GM21529 (cell line): ENCODE measurements at regions not wholly inside any gene's neighbourhood (a gene's known extent, or its start where the extent isn't known, plus 50 kb on each side); places are given as distances from the start of the nearest gene placed in this dataset.
"Not testable (repeated sequence)": the region's sequence is repeated elsewhere in the genome, so short reads cannot be mapped to it uniquely, and the experiment has no call there.

Source experiments
- ATAC-seq: cut with Tn5 transposase; IDR thresholded peaks from one replicate; pipeline ENCODE4 v1.9.1; 2021; ENCODE audit not compliant: unreplicated experiment

DNA sequence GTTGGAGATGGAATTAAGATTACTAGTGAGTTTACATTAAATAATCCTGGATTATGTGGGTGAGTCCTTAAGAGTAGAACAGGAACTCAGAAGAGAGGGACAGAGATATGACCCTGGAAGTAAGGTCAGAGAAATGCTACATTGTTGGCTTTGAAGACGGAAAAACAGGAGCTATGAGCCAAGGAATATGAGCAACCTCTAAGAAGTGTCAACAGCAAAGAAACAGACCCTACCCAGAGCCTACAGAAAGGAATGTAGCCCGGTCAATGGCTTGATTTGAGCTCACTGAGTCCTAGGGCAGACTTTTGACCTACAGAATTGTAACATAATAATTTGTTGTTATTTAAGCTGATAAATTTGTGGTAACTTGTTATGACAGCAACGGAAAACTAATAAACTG is 304.9 kb downstream of the IPMK start:
- ATAC-seq: no peak

DNA sequence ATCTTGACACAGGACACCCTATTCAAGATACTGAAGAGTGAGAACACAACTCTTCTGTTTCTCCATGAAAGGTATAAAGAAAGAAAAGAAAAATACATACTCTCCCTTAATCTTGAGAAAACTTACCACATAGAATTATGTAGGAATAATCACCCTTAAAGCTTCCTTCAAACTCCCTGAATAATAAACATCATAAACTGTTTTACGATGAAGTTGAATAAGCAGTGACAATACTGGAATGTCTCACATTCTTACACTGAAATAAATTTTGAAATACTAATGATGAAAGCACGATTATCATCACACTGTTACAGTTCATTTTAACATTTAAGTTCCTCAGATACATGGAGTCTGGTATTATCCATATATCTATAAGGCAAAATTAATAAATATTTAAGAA is 306.2 kb downstream of the IPMK start:
- no peak for ATAC-seq

DNA sequence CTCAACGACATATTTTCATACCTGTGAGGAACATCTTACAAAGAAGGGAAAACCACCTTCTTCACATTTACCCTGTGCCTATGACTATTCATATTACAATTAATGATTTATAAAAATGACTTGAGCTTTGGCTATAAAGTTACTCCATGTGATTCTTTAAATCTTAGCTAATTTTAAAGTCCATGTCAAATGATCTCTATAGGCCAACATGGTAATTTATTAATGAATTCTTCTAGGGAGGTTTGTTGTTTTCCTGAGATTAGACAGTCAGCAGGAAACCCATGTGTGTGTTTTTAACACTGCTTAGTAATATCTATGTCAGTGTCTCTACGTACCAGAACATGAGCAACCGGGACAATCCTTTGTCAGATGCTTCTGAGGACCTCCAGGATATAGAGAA is 307.3 kb downstream of the IPMK start:
- no peak for ATAC-seq

DNA sequence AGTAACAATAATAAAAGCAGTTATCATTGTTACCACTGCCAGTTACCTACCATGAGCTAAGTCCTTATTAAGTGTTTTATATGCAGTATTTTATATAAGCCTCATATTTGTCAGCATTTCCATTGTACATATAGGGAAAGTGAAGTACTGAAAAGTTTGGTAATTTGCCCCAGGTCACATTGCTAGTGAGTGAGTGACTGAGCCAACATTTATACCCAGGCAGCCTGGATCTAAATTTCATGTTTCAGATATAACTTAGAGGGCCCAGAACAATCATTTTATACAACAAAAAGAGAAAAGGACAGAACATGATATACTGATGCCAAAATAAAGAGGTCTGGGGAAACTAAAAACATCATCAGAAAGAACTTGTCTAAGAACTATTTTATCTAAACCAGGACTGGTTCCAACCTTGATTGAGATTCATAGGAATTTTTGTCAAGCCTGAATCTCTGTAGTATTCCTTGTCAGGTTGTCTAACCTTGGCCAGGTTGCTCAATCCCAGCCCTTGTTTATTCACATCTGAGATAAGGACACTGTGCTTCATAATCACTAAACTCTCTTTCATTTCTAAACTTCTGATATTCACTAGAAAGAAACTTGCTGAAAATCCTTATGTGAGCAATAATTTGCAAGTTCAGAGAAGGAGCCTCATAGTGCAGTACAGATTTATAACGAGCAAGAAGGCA is 308.2 kb downstream of the IPMK start:
- ATAC-seq: no peak

DNA sequence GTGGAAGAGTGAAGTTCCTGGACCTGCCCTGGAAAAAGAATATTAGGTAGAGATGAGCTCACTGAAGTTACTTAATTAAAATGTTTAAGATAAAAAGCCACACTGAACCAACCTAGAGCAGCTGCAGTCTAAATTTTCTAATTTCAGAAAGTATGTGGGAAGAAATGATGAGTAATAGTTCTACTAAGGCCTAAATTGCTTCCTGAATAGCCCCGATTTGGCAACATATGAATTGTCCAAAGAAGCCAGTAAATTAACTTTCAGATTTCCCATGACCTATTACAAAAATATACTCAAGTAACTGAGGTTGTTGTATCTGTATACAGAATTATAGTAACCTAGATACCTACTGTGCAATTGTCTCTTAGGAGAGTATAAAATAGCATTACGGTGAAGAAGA is 312.6 kb downstream of the IPMK start:
- no peak for ATAC-seq

DNA sequence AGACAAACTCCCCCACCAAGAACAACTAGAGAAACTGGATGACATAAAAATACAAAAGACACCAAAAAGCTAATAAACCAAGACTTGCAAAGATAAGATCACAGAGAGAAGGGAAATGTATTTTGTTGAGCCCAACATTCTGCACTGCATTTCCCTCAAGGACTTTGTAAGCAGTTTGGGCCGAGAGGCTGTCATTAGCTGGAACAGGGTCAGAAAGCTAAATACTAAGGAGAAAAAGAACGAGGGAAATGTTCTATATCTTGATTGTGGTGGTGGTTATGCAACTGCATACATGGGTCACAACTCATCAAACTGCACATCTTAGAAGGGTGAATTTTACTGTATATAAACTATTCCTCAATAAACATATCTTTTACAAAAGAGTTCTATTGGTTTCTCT is 315.0 kb downstream of the IPMK start:
- no peak for ATAC-seq

DNA sequence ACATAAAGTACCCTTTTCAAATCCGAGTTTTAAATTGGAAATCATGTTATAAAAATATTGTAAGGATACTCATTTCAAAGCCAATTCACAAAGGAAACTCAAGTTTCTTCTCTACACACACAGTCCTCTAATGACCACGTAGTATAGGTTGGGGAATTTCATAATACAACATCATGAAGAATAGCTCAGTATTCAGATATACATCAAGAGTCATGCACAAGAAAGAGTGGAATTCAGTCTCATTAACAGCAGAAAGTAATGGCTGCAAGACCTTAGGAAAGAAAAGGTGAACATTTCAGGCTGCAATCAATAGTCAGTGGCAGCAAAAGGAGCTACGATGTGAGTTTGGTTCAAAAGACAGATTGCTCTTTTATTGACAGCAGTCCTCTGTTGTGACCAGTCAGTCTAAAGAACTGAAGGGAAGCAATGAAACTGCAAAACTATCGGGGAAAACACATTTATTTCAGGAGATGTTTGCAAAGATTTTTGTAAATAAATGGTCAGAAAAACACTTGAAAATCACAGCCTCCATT is 317.2 kb downstream of the IPMK start:
- no peak for ATAC-seq

DNA sequence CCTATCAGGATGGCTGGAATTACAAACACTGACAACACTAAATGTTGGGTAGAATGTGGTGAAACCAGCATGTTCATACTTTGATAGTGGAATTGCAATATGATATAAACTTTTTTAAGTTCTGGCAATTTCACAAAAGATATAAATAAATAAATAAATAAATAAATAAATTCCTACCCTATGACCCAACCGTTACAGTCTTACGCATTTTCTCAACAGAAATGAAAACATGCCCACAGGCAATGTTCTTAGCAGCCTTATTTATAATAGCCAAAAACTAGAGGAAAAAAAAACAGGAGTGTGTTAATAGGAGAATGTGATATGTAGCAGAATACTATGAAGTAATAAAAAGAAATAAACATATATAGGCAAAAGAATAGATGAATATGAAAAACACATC is 318.9 kb downstream of the IPMK start:
- ATAC-seq: no peak

DNA sequence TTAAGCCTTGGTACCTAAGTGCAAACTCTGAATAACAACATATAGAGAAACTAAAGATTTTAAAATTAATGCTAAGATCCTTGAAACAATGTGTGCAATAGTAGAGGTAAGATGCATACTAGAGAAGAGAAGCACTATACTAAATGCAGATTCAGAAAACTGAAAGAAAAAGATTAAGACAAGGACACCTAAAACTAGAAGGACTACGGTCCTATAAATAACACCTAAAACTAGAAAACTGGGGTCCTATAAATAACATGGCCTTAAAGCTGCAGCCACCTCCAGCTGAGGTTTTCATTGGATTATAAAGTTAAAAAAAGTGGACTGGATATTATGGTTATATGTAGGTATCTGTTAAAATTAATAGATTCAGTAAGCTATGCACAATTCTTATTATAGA is 320.9 kb downstream of the IPMK start:
- ATAC-seq: no peak

DNA sequence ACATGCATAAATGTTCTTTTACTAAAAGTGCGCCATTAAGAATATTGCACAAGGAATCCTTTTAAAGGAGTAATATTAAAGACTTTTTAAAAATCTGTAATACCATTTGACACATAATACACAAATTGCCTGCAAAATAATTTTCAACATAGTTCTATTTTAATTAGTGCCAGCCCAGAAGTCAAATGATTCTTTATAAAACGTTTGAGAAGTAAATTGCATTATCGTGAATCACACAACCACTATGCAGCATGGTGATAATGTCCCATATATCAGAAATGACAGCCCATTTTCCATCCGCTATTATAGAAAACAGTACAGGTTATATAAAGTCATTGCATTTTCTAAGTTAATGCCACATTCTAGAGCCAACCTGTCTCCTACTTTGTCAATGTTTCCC is 324.0 kb downstream of the IPMK start:
- no peak for ATAC-seq

DNA sequence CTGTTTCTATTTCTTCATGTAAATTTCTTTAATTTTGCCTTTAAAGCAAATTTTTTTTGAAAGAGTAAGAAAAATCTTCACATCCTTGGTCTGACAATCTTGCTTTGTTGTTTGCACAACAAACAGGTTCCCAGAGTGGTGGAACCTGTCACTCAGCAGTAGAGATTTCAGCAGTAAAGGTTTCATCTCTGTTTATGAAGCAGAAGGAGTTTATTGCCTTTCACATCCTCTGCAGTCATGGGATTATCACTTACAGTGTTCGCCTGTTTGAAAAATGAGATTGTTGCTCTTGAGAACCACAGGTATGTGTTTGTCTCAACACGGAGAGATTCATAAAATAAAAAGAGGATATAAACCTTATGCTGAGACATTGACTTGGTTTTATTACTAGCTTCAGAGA is 342.6 kb downstream of the IPMK start:
- no peak for ATAC-seq

DNA sequence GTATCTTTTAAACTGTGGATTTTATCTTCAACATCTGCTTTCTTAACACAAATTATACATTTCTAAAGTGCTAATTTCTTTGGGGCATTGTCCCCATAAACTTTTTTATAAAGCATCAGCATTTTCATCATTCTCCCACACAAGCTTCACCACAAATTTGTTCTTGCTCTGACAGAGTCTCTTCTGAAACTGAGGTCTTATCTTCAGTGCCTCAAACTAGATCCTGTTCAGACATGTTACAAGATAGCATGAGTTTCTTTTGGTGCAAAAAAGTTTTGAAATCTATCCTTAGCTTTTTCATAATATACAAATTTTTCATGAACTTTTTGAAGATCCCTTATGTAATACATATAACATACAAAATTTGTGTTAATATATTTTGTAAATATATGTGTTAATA is 346.6 kb downstream of the IPMK start:
- ATAC-seq: no peak

DNA sequence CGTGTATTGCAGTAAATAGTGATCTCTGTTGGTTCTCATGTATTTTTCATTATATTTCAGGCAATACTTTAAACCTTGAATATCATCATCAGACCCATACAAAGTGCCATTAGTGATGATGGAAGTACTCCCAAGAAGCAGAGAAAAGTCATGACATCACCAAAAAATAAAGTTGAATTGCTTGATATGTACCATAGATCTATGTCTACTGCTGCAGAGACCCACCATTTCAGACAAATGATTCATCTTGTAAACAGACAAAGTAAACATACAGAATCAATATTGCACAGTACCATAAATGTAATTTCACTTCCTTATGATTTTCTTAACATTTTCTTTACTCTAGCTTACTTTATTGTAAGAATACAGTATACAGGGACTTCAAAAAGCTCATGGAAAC is 347.8 kb downstream of the IPMK start:
- ATAC-seq: no peak

DNA sequence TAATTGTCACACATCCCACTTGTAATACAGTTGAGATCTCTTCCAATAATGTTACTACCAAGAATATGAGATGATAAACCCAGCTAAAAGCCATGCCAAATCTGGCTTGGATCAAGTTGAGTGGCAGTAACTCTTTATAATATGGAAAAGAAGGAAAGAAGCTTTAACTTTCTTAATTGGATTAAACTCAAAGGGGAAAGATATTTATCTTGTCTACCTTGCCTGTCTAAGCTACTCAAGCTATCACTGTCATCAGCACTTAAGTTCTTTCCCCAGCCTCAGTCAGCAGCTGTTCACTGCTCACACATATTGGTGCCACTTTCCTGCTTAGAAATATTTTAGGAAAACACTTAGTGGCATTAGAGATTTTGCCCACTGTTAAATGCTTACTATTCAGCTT is 350.7 kb downstream of the IPMK start:
- no peak for ATAC-seq

DNA sequence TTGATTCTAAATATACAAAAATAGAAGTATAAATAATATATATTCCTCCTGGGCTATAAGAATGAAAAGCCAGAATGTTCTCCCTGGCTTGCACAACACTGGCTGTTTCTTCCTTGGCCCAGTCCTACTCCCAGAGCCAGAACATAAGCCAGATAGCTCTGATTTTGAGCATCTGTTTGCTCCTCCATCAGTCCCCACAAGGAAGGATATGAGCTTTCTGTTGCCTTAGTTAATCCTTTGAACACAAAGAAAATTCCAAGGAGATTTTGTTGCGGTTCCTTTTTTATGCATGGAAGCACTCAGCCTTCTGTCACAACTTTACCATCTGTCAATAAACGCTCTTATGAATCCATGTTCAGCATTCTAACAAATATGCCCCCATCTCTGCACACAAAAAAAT is 361.8 kb downstream of the IPMK start:
- ATAC-seq: no peak

DNA sequence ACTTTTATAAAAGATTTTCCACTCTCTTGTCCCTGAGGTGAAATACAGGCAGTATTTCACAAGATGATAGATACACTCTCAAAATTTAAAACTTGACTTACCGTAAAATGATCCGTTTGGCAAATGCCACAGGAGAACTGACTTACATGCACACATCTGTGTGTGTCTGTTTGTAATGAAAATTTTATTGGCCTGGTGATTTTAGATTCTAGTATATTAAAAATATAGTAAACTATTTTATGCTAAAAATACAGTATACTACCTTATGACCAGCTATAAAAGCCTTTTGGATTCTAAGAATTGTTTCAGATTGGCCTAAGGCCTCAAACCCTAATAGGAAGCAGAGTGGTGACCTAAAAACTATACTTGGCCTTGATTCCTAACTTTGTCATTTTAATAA is 362.7 kb downstream of the IPMK start:
- no peak for ATAC-seq

DNA sequence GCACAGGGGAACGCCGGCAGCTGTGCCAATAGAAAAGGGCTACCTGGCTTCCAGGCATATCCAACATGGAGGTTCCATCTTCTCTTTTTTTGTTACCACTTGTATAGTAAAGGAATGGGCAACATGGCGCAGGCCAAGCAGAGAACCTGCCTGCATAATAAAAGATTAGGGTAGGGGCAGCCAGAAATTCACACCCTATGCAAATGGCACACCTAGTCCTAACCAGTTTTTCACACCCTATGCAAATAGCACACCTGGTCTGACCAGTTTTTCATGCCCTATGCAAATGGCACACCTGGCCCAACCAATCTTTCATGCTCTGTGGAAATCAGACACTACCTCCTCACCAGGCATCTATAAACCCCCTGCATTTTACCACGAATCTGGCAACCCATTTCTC is 369.5 kb downstream of the IPMK start:
- no peak for ATAC-seq

DNA sequence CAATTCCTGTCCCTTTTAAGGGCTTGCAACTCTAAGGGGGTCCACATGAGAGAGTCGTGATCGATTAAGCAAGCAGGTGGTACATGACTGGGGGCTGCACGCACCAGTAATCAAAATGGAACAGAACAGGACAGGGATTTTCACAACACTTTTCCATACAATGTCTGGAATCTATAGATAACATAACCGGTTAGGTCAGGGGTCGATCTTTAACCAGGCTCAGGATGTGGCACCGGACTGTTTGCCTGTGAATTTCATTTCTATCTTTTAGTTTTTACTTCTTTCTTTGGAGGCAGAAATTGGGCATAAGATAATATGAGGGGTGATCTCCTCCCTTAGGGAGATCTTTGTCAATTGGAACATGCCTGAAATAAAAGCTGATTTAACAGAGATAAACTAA is 370.1 kb downstream of the IPMK start:
- no peak for ATAC-seq

DNA sequence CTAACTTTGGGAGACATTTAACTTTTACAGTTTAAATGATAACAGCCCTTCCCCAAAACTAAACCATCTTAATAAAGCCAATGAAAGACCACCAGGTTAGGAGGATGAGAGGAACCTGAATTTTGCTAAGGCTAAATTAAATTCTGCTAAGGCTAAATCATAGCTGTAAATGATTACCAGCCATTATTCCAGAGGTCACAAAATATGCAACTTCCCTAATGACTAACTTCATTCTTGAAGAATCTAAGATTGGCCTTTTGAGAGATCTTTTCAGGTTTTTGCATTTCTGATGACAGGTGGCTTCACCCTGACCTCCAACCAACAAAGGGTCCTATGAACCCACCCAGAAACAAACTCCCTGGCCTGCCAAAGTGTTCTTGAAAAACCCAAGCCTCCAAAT is 373.3 kb downstream of the IPMK start:
- ATAC-seq: no peak

DNA sequence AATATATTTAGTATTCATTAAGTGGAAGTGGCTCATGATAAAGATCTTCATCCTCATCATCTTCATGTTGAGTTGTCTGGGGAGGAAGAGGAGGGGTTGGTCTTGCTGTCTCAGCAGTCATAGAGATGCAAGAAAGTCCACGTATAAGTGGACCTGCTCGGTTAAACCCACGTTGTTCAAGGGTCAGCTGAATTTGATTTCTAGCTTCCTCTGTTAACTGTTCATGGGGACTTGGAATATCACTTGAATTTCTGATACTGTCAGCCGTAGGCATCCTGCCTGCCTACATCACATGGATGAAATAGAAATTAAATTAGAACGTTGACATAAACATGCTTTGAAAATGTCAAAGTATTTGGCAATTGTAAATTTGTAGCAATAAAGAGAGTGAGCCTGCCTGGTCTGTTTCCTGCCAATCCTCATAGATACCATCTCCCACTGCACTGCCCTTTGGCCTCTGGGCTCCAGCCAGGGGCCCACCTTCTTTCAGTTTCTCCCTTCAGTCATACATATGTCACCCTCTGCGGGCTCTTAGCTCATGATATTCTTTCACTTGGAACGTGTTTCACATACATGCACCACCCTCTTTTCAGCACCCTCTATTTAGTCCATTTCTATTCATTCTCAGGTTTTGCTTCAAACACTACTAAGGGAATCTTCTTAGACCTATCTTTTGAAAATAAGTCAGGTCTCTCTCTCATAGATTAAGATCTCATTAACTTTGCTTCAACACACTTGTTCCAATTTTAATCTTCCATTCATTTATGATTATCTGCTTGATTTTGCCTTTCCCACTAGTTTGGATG is 376.3 kb downstream of the IPMK start:
- ATAC-seq: no peak

DNA sequence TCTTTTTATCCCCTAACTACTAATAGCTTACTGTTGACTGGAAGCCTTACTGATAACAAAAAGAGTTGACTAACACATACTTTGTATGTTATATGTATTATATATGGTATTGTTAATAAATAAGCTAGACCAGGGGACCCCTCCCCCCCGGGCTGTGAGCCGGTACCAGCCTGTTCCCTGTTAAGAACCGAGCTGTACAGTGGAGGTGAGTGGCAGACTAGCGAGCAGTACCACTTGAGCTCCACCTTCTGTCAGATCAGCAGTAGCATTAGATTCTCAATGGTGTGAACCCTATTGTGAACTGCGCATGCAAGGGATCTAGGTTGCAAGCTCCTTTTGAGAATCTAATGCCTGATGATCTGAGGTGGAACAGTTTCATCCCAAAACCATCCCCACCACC is 377.0 kb downstream of the IPMK start:
- ATAC-seq: no peak

DNA sequence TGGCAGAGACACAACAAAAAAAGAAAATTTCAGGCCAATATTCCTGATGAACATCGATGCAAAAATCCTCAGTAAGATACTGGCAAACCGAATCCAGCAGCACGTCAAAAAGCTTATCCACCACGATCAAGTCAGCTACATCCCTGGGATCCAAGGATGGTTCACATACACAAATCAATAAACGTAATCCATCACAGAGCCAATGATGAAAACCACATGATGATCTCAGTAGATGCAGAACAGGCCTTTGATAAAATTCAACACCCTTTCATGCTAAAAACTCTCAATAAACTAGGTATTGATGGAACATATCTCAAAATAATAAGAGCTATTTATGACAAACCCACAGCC is 382.1 kb downstream of the IPMK start:
- not testable (repeated sequence) for ATAC-seq
